NCI-H524 treated with DMSO at 0.1 percent for 48 hours (cell line): ENCODE measurements at regions not wholly inside any gene's neighbourhood (a gene's known extent, or its start where the extent isn't known, plus 50 kb on each side); places are given as distances from the start of the nearest gene placed in this dataset.
A peak's percentile ranks its signal among the peaks of the same experiment; 100 is the strongest.

Source experiments
- DNase-seq: peaks from one replicate; lab custom pipeline; 2025; lab: John Stamatoyannopoulos, UW

GRCh38 chr3:43180027-43180426 lies 74.1 kb upstream of the POMGNT2 start:
- DNase-seq: no peak

- DNase-seq: no peak
Observed at GRCh38 chr3:43178891-43179366, 73.0 kb upstream of the POMGNT2 start.

- no peak for DNase-seq
Observed at GRCh38 chr3:43177085-43177484, 71.2 kb upstream of the POMGNT2 start.

DNA sequence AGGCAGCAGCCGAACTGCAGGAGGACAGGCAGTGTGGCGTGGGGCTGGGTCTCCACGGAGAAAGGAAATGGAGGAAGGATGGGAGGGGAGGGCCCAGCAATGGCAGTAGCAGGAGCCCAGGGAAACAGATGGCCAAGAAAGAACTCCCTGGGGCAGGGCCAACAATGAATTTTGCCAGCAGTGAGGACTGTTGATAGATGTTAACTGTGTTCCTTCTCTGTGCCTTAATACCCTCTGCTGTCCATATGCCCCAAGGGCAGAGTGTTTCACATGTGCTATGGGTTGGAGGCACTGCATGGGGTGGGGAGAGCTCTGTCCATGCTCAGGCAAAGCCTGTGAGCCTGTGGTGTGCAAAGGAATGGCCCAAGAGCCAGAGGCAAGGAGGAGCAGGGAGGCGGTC lies 70.8 kb upstream of the POMGNT2 start:
- DNase-seq: no peak

GRCh38 chr3:43175541-43175940 lies 69.7 kb upstream of the POMGNT2 start:
- no peak for DNase-seq

GRCh38 chr3:43173949-43174348 lies 68.1 kb upstream of the POMGNT2 start:
- DNase-seq: no peak

GRCh38 chr3:43171748-43172147 lies 65.9 kb upstream of the POMGNT2 start:
- DNase-seq: no peak

DNA sequence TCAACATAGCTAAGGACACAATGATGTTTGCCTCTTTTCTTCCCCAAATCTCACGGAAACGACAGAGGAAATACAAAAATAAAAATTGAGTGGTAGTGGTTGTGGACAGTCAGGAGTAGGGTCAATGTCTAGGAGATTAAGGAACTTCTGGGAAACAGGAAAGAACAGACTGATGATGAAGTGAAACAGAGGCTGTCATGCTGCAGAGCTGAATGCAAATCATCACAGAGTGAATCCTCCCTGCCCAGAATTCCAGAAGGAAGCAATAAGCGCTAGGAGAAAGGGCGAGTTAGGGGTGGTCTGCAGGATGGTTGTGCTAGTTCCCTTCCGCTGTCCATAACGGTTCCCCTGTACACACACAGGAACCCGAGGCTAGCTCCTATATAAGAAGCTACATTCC lies 64.7 kb upstream of the POMGNT2 start:
- DNase-seq: no peak

GRCh38 chr3:43169987-43170386 lies 64.1 kb upstream of the POMGNT2 start:
- no peak for DNase-seq

DNA sequence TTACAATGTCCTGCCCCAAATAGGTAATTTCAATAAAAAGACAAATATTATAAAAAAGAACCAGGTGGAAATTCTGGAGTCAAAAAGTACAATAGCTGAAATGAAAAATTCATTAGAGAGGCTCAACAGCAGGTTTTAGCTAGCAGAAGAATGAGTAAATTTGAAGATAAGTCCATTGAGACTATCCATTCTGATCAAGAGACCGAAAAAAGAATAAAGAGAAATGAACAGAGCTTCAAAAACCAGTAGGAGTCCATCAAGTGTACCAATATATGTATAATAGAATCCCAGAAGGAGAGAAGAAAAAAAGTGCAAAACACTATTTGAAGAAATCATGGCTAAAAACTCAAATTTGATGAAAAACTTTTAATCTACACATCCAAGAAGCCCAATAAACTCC lies 60.5 kb upstream of the POMGNT2 start:
- DNase-seq: no peak

DNA sequence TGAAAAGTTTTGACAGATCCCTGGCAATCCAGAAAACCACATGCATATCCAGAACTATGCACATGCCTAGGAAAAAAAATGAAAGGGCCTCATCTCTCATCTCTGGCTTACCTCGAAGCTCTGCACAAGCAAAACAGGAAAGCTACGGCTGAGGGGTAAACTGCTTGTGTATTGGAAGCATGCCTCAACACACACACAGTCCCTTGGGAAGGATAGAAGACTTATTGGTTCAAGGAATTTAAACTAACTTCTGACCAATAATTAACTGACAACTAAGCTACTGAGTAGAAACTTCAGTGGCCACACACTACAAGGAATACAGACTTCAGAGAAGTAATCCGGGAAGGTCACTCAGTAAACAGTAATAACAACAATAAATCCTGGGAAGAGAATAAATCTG lies 59.9 kb upstream of the POMGNT2 start:
- no peak for DNase-seq

- DNase-seq: no peak
Observed at GRCh38 chr3:43163895-43164493, 58.1 kb upstream of the POMGNT2 start.

- DNase-seq: no peak
Observed at GRCh38 chr3:43162230-43163084, 56.6 kb upstream of the POMGNT2 start.

DNA sequence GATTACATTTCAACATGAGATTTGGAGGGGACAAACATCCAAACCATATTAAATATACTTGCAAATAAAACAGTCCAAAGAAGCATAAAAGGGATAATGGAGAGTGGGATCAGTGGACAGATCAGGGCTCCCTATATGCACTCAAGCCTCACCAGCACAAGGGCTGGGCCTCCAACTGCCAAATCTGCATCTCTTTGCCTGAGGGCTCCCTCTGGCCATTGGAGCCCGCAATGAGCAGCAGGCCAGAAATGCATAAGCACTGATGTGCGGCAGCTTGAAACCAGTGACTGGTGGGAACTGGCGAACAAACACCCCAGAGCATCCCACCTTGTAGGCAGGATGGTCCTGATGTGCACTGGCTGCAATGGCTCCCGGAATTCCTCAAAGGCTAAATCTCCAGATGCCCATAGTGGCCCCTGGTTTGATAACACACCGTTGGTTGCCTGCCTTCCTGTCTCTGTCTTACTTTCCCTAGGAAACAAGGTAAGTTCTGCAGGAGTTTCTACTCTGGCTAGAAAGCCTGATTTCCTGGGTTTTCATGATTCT lies 55.9 kb upstream of the POMGNT2 start:
- DNase-seq: no peak

- no peak for DNase-seq
Observed at GRCh38 chr3:43160664-43161063, 54.8 kb upstream of the POMGNT2 start.

GRCh38 chr3:43159876-43160255 lies 54.0 kb upstream of the POMGNT2 start:
- no peak for DNase-seq

DNA sequence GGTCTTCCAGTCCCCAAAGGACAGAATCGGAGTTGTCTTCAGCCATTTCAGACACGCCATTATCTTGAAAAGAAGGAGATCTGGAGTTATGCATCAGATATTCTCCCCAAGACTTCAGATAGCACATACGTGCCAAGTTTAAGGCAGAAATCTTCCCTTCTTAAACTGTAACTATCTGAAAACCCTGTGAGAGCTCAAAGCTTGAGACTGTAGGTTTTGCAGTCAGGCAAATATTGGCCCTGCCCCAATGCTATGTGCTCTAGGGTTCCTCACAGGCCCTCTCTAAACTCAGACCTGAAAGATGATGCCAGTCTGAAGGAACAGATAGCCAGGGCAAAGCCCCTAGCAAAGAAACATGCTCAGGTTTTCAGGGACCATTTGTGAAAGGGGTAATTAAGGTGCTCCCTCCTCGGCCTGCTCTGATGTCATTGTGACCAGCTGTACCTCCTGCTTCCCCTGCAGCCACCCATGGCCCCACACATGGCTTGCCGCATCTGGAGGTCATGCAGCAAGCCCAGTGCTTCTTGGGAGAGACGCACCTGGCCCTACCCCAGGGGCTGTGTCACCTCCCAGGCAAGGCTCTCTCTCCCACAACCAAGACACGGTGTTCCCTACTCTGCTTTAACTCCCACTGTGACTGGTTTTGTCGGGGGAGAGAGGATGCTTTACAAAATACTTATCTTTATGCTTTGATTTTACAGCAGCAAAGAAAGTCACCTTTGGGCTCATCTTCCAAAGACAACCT lies 53.4 kb upstream of the POMGNT2 start:
- DNase-seq: no peak

DNA sequence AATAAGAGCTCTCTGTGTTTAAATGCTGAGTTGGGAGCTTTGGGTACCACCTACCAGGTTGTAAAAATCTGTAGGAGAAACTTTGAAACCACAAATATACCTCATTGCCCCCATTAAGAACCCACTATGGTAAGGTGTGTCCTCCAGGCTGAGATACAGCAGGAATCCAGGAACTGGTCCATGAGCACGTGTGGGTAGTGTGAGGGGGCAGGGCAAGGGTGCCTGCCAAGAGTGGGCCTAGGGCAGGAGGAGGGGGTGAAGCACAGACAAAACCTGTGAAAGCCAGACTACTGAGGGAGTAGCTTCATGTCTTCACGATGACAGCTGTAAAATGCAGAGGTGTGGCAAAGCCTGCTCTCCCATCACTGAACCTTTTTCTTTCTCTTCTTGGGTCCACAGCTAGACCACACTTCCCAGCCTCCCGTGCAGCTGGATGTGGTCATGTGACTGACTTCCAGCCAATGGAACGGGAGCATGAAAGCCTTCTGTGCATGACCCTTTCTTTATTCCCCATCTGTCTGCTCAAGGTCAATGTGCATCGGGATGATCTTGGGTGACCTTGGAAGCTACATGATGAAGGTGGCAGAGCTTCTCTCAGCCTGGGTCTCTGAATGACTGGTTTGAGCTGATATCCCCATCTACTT lies 51.1 kb upstream of the POMGNT2 start:
- DNase-seq: no peak

GRCh38 chr3:43155464-43156121 lies 49.7 kb upstream of the POMGNT2 start:
- peak; percentile 15 for DNase-seq
